Activated T-helper 17 cell treated with anti-CD3 and anti-CD28 coated beads, Interleukin-2, amount 50 U/mL, for 72 hours (primary cell): ENCODE measurements at regions not wholly inside any gene's neighbourhood (a gene's known extent, or its start where the extent isn't known, plus 50 kb on each side); places are given as distances from the start of the nearest gene placed in this dataset.

Experiments
- ATAC-seq: fragments of 150-1000 bp; cut with Tn5 transposase; replicated peaks from 2 replicates; pipeline ENCODE4 v1.10.0; 2021; ENCODE audit warnings: mild to moderate bottlenecking, moderate library complexity
- H3K27ac Mint-ChIP-seq: one replicate; pipeline ENCODE4 v1.8.0; 2022; ENCODE audit warnings: mixed read lengths
- H3K27me3 Mint-ChIP-seq: one replicate; pipeline ENCODE4 v1.8.0; 2022; ENCODE audit warnings: mixed read lengths
- H3K36me3 Mint-ChIP-seq: one replicate; pipeline ENCODE4 v1.8.0; 2022; ENCODE audit warnings: low read depth, mild to moderate bottlenecking, mixed read lengths
- H3K4me1 Mint-ChIP-seq: one replicate; pipeline ENCODE4 v1.8.0; 2022; ENCODE audit warnings: mixed read lengths
- H3K4me3 Mint-ChIP-seq: one replicate; pipeline ENCODE4 v1.8.0; 2022; ENCODE audit warnings: mild to moderate bottlenecking, mixed read lengths
- H3K9me3 Mint-ChIP-seq: one replicate; pipeline ENCODE4 v1.8.0; 2022; ENCODE audit warnings: mixed read lengths

- Mint-ChIP-seq H3K27me3 (no peaks in the 10 kb centered on the region), H3K4me1 (no peaks in the 10 kb centered on the region), H3K36me3 (no peaks in the 10 kb centered on the region), H3K9me3 (peaks cover 4% of the 10 kb centered on the region), H3K4me3 (no peak overlapping the region), H3K27ac (no peak overlapping the region)
- no peak for ATAC-seq
These were observed 272.9 kb downstream of the TGFB2 start for GRCh38 chr1:218617986-218618385.

- no peak for ATAC-seq
- no peaks in the 10 kb centered on the region for H3K36me3 Mint-ChIP-seq
- H3K9me3 Mint-ChIP-seq: no peaks in the 10 kb centered on the region
- no peaks in the 10 kb centered on the region for H3K4me1 Mint-ChIP-seq
- H3K27me3 Mint-ChIP-seq: no peaks in the 10 kb centered on the region
- no peak overlapping the region for H3K4me3 Mint-ChIP-seq
- H3K27ac Mint-ChIP-seq: no peak overlapping the region
These were observed 275.8 kb downstream of the TGFB2 start for GRCh38 chr1:218620956-218621355.

- H3K27ac Mint-ChIP-seq: no peak overlapping the region
- no peak for ATAC-seq
- H3K36me3 Mint-ChIP-seq: no peaks in the 10 kb centered on the region
- H3K27me3 Mint-ChIP-seq: no peaks in the 10 kb centered on the region
- peaks cover 8% of the 10 kb centered on the region for H3K9me3 Mint-ChIP-seq
- H3K4me3 Mint-ChIP-seq: no peak overlapping the region
- no peaks in the 10 kb centered on the region for H3K4me1 Mint-ChIP-seq
These were observed 278.9 kb downstream of the TGFB2 start for GRCh38 chr1:218624052-218624451.

GRCh38 chr1:218625393-218625792 is 280.3 kb downstream of the TGFB2 start:
- no peak overlapping the region for H3K27ac Mint-ChIP-seq
- no peak for ATAC-seq
- no peaks in the 10 kb centered on the region for H3K4me1 Mint-ChIP-seq
- H3K36me3 Mint-ChIP-seq: no peaks in the 10 kb centered on the region
- H3K9me3 Mint-ChIP-seq: peaks cover 8% of the 10 kb centered on the region
- no peak overlapping the region for H3K4me3 Mint-ChIP-seq
- no peaks in the 10 kb centered on the region for H3K27me3 Mint-ChIP-seq

- Mint-ChIP-seq H3K4me3 (no peak overlapping the region), H3K9me3 (peaks cover 11% of the 10 kb centered on the region), H3K27me3 (no peaks in the 10 kb centered on the region), H3K4me1 (no peaks in the 10 kb centered on the region), H3K36me3 (no peaks in the 10 kb centered on the region), H3K27ac (no peak overlapping the region)
- no peak for ATAC-seq
These were observed 288.3 kb downstream of the TGFB2 start for GRCh38 chr1:218633238-218633988.

GRCh38 chr1:218634212-218634611 is 289.1 kb downstream of the TGFB2 start:
- Mint-ChIP-seq H3K27me3 (no peaks in the 10 kb centered on the region), H3K4me1 (no peaks in the 10 kb centered on the region), H3K36me3 (no peaks in the 10 kb centered on the region), H3K4me3 (no peak overlapping the region), H3K9me3 (peaks cover 10% of the 10 kb centered on the region), H3K27ac (no peak overlapping the region)
- no peak for ATAC-seq

- no peaks in the 10 kb centered on the region for H3K36me3 Mint-ChIP-seq
- H3K4me3 Mint-ChIP-seq: no peak overlapping the region
- no peaks in the 10 kb centered on the region for H3K4me1 Mint-ChIP-seq
- ATAC-seq: no peak
- H3K9me3 Mint-ChIP-seq: peaks cover 5% of the 10 kb centered on the region
- H3K27ac Mint-ChIP-seq: no peak overlapping the region
- H3K27me3 Mint-ChIP-seq: no peaks in the 10 kb centered on the region
These were observed 291.4 kb downstream of the TGFB2 start for GRCh38 chr1:218636548-218636947.

- ATAC-seq: no peak
- Mint-ChIP-seq H3K36me3 (no peaks in the 10 kb centered on the region), H3K9me3 (no peaks in the 10 kb centered on the region), H3K27ac (no peak overlapping the region), H3K4me1 (no peaks in the 10 kb centered on the region), H3K27me3 (no peaks in the 10 kb centered on the region), H3K4me3 (no peak overlapping the region)
These were observed 295.0 kb downstream of the TGFB2 start for GRCh38 chr1:218640173-218640572.

- Mint-ChIP-seq H3K4me3 (no peak overlapping the region), H3K4me1 (no peaks in the 10 kb centered on the region), H3K36me3 (no peaks in the 10 kb centered on the region), H3K27ac (no peak overlapping the region), H3K27me3 (no peaks in the 10 kb centered on the region), H3K9me3 (peaks cover 4% of the 10 kb centered on the region)
- ATAC-seq: no peak
These were observed 297.2 kb downstream of the TGFB2 start for GRCh38 chr1:218642033-218642948.

GRCh38 chr1:218643281-218643680 is 298.1 kb downstream of the TGFB2 start:
- Mint-ChIP-seq H3K27me3 (no peaks in the 10 kb centered on the region), H3K4me3 (no peak overlapping the region), H3K9me3 (peaks cover 4% of the 10 kb centered on the region), H3K36me3 (no peaks in the 10 kb centered on the region), H3K4me1 (no peaks in the 10 kb centered on the region), H3K27ac (no peak overlapping the region)
- ATAC-seq: no peak

GRCh38 chr1:218643926-218644325 is 298.8 kb downstream of the TGFB2 start:
- Mint-ChIP-seq H3K9me3 (peaks cover 4% of the 10 kb centered on the region), H3K36me3 (no peaks in the 10 kb centered on the region), H3K4me1 (no peaks in the 10 kb centered on the region), H3K27me3 (no peaks in the 10 kb centered on the region), H3K4me3 (no peak overlapping the region), H3K27ac (no peak overlapping the region)
- no peak for ATAC-seq

GRCh38 chr1:218646288-218646687 is 301.2 kb downstream of the TGFB2 start:
- Mint-ChIP-seq H3K4me3 (no peak overlapping the region), H3K4me1 (no peaks in the 10 kb centered on the region), H3K27me3 (no peaks in the 10 kb centered on the region), H3K27ac (no peak overlapping the region), H3K36me3 (no peaks in the 10 kb centered on the region), H3K9me3 (peaks cover 4% of the 10 kb centered on the region)
- no peak for ATAC-seq

- Mint-ChIP-seq H3K36me3 (no peaks in the 10 kb centered on the region), H3K27ac (no peak overlapping the region), H3K4me3 (no peak overlapping the region), H3K27me3 (peaks cover 9% of the 10 kb centered on the region), H3K9me3 (no peaks in the 10 kb centered on the region), H3K4me1 (no peaks in the 10 kb centered on the region)
- no peak for ATAC-seq
These were observed 311.3 kb downstream of the TGFB2 start for GRCh38 chr1:218656301-218657037.

- H3K27me3 Mint-ChIP-seq: peaks cover 9% of the 10 kb centered on the region
- no peaks in the 10 kb centered on the region for H3K9me3 Mint-ChIP-seq
- no peaks in the 10 kb centered on the region for H3K36me3 Mint-ChIP-seq
- no peak for ATAC-seq
- no peak overlapping the region for H3K27ac Mint-ChIP-seq
- H3K4me3 Mint-ChIP-seq: no peak overlapping the region
- no peaks in the 10 kb centered on the region for H3K4me1 Mint-ChIP-seq
These were observed 313.1 kb downstream of the TGFB2 start for GRCh38 chr1:218658269-218658668.
